DOHH2 (cell line): ENCODE measurements at regions not wholly inside any gene's neighbourhood (a gene's known extent, or its start where the extent isn't known, plus 50 kb on each side); places are given as distances from the start of the nearest gene placed in this dataset.

ENCODE experiments used
- H3F3A ChIP-seq: fragments of 200-600 bp; sonication (generic), shearing (Covaris generic); 2 replicates; pipeline ENCODE4 v1.6.0; 2016; ENCODE audit warnings: antibody characterized with exemption, mild to moderate bottlenecking; ENCODE audit not compliant: control insufficient read depth, insufficient read depth
- H3K27ac ChIP-seq: fragments of 200-600 bp; sonication (generic); 2 replicates; pipeline ENCODE4 v1.5.1; 2014; ENCODE audit warnings: low read depth, mild to moderate bottlenecking, low read length, moderate library complexity
- H3K27me3 ChIP-seq: fragments of 200-600 bp; sonication (generic); 2 replicates; pipeline ENCODE4 v1.6.1; 2014; ENCODE audit warnings: mild to moderate bottlenecking, low read length, mixed read lengths; ENCODE audit not compliant: control insufficient read depth
- H3K36me3 ChIP-seq: fragments of 200-600 bp; sonication (generic); 2 replicates; pipeline ENCODE4 v1.6.1; 2014; ENCODE audit warnings: mild to moderate bottlenecking, low read length, moderate library complexity, mixed read lengths; ENCODE audit not compliant: control insufficient read depth
- H3K4me1 ChIP-seq: fragments of 200-600 bp; sonication (generic); 2 replicates; pipeline ENCODE4 v1.6.1; 2014; ENCODE audit warnings: mild to moderate bottlenecking, low read length, mixed read lengths; ENCODE audit not compliant: control insufficient read depth
- H3K4me2 ChIP-seq: fragments of 200-600 bp; sonication (generic); 2 replicates; pipeline ENCODE4 v1.6.0; 2014; ENCODE audit warnings: mild to moderate bottlenecking, low read length, moderate library complexity
- H3K4me3 ChIP-seq: fragments of 200-600 bp; sonication (generic); 2 replicates; pipeline ENCODE4 v1.5.1; 2014; ENCODE audit warnings: mild to moderate bottlenecking, low read length, mixed read lengths
- H3K79me2 ChIP-seq: fragments of 200-600 bp; sonication (generic); 2 replicates; pipeline ENCODE4 v1.6.1; 2014; ENCODE audit warnings: mild to moderate bottlenecking, low read length, mixed read lengths; ENCODE audit not compliant: control insufficient read depth
- H3K9me2 ChIP-seq: fragments of 200-600 bp; sonication (generic); replicated peaks from 2 replicates; pipeline ENCODE4 v1.6.1; 2014; ENCODE audit warnings: mild to moderate bottlenecking, low read length, mixed read lengths; ENCODE audit not compliant: control insufficient read depth
- H3K9me3 ChIP-seq: fragments of 200-600 bp; sonication (generic); 2 replicates; pipeline ENCODE4 v1.6.1; 2014; ENCODE audit warnings: antibody characterized with exemption, low read length, mixed read lengths; ENCODE audit not compliant: control insufficient read depth, insufficient read depth
- H4K20me1 ChIP-seq: fragments of 200-600 bp; sonication (generic); 2 replicates; pipeline ENCODE4 v1.6.0; 2014; ENCODE audit warnings: low read depth, mild to moderate bottlenecking, antibody characterized with exemption, low read length, moderate library complexity; ENCODE audit not compliant: control insufficient read depth, insufficient read depth
- EZH2phosphoT487 ChIP-seq: fragments of 200-600 bp; sonication (generic); IDR thresholded peaks from 2 replicates; pipeline ENCODE4 v1.6.1; 2017; ENCODE audit warnings: borderline replicate concordance, mild to moderate bottlenecking, antibody characterized with exemption, low read length, moderate library complexity, mixed read lengths
- TF ChIP-seq, protein P1 (sequence below): fragments of 200-600 bp; sonication (generic); IDR thresholded peaks from one replicate; pipeline ENCODE4 v1.5.1; 2014; ENCODE audit warnings: antibody characterized with exemption, mild to moderate bottlenecking, low read depth, low read length; ENCODE audit not compliant: poor library complexity, severe bottlenecking

DNA sequence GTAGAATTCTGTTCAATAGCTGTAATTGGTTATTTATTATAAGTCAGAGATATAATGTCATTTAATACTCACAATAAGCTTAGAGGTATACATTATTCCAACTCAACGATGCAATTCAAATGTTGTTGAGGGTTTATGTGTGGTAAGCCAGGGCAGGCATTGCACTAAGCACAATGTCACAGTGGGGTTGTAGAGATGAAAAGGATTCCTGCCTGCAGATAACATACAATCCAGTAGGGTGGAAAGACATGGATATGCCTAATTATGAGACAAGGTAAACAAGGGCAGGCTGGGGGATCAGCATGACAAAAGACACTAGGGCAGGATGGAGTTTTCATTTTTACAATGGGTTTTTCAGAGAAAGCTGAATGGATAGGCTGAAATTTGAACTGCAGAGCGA lies 98.7 kb upstream of the PALM2AKAP2 start:
- no peaks in the 10 kb centered on the region for H4K20me1 ChIP-seq
- no peak overlapping the region for H3K4me3 ChIP-seq
- no peak overlapping the region for H3K27ac ChIP-seq
- no peak overlapping the region for H3K4me2 ChIP-seq
- TF ChIP-seq, protein P1, sequence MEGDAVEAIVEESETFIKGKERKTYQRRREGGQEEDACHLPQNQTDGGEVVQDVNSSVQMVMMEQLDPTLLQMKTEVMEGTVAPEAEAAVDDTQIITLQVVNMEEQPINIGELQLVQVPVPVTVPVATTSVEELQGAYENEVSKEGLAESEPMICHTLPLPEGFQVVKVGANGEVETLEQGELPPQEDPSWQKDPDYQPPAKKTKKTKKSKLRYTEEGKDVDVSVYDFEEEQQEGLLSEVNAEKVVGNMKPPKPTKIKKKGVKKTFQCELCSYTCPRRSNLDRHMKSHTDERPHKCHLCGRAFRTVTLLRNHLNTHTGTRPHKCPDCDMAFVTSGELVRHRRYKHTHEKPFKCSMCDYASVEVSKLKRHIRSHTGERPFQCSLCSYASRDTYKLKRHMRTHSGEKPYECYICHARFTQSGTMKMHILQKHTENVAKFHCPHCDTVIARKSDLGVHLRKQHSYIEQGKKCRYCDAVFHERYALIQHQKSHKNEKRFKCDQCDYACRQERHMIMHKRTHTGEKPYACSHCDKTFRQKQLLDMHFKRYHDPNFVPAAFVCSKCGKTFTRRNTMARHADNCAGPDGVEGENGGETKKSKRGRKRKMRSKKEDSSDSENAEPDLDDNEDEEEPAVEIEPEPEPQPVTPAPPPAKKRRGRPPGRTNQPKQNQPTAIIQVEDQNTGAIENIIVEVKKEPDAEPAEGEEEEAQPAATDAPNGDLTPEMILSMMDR, result no peak
- TF ChIP-seq EZH2phosphoT487, result no peak
- no peaks in the 10 kb centered on the region for H3F3A ChIP-seq
- no peaks in the 10 kb centered on the region for H3K9me3 ChIP-seq
- H3K27me3 ChIP-seq, result no peaks in the 10 kb centered on the region; the same call in 1 of the 2 replicates
- no peaks in the 10 kb centered on the region for H3K4me1 ChIP-seq
- H3K9me2 ChIP-seq, result no peaks in the 10 kb centered on the region
- H3K79me2 ChIP-seq, result no peaks in the 10 kb centered on the region
- no peaks in the 10 kb centered on the region for H3K36me3 ChIP-seq

DNA sequence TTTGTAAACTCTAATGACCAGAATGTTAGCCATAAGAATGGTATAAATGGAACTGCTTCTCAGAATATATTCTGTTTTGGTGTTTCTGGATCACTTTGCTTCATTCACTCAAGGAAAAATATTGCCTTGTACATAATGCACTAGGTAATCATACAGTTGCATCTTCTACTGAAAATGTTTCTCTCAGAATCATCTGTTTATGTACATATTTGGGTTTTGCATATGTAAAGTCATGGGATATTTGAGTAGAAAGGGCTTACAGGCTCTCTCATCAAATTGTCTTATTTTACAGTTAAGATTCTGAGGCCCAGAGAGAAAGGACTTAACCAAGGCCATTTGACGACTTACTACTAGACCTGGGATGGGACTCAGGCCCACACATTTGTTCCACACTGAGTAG lies 97.8 kb upstream of the PALM2AKAP2 start:
- Histone ChIP-seq H3K4me3 (no peak overlapping the region), H3K79me2 (no peaks in the 10 kb centered on the region), H3F3A (no peaks in the 10 kb centered on the region), H3K27ac (no peak overlapping the region), H3K9me2 (no peaks in the 10 kb centered on the region), H3K27me3 (no peaks in the 10 kb centered on the region; the same call in 1 of the 2 replicates), H4K20me1 (no peaks in the 10 kb centered on the region), H3K4me2 (no peak overlapping the region), H3K4me1 (no peaks in the 10 kb centered on the region), H3K9me3 (no peaks in the 10 kb centered on the region), H3K36me3 (no peaks in the 10 kb centered on the region)
- no peak for TF ChIP-seq EZH2phosphoT487

DNA sequence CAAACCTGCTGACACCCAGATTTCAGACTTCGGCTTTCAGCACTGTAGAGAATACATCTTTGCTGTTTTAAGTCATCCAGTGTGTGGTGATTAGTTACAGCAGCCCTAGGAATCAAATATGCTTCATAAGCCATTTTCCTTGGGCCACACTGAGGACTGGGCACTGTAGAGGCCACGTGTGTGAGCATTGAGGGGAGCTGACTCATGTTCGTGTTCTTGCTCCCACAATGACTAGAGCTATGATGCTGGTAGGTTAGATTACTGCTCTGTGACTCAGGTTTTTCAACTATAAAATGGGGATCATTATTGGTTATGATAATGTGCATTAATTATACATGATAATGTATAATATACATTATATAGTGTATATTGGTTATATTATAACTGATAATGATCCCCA lies 96.5 kb upstream of the PALM2AKAP2 start:
- no peaks in the 10 kb centered on the region for H4K20me1 ChIP-seq
- H3K27ac ChIP-seq, result no peak overlapping the region
- no peaks in the 10 kb centered on the region for H3F3A ChIP-seq
- H3K4me3 ChIP-seq, result no peak overlapping the region
- H3K9me3 ChIP-seq, result no peaks in the 10 kb centered on the region
- no peaks in the 10 kb centered on the region for H3K36me3 ChIP-seq
- H3K79me2 ChIP-seq, result no peaks in the 10 kb centered on the region
- H3K27me3 ChIP-seq, result no peaks in the 10 kb centered on the region; the same call in 1 of the 2 replicates
- no peaks in the 10 kb centered on the region for H3K4me1 ChIP-seq
- no peak overlapping the region for H3K4me2 ChIP-seq
- H3K9me2 ChIP-seq, result no peaks in the 10 kb centered on the region
- no peak for TF ChIP-seq EZH2phosphoT487
- TF ChIP-seq, protein P1, result no peak

DNA sequence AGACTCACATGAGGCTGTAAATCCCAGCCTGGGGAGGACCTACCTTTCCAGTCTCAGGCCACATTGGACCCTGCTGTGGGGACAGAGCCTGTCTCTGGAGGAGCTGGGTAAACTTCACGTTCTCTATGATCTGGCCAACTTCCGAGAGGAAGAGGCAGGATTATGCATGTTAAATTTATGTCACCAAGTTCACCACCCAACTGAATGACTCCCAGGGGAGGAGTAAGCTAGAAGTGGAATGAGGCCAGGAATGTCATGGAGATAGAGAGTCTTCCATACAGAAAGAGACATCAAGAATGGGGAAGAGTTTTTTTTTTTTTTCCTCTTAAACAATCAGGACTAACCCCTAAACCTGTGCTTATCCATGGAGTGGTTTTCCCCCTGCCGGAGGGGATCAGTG lies 90.3 kb upstream of the PALM2AKAP2 start:
- Histone ChIP-seq H3K27me3 (no peaks in the 10 kb centered on the region), H3K9me3 (no peaks in the 10 kb centered on the region), H3K4me3 (no peak overlapping the region), H3F3A (no peaks in the 10 kb centered on the region), H3K4me1 (no peaks in the 10 kb centered on the region), H3K36me3 (no peaks in the 10 kb centered on the region), H4K20me1 (no peaks in the 10 kb centered on the region), H3K9me2 (no peaks in the 10 kb centered on the region), H3K27ac (no peak overlapping the region), H3K79me2 (no peaks in the 10 kb centered on the region), H3K4me2 (no peak overlapping the region)
- TF ChIP-seq, protein P1, result no peak
- no peak for TF ChIP-seq EZH2phosphoT487
